GM23338 (cell line): ENCODE measurements at regions not wholly inside any gene's neighbourhood (a gene's known extent, or its start where the extent isn't known, plus 50 kb on each side); places are given as distances from the start of the nearest gene placed in this dataset.

ENCODE experiments used
- ATAC-seq: fragments of 200-7000 bp; cut with Tn5 transposase; 3 replicates; pipeline ENCODE4 v1.9.1; 2020
- DNase-seq: peaks from one replicate; pipeline ENCODE4 v3.0.0-alpha.2; 2015; ENCODE audit warnings: low spot score
- H2AFZ ChIP-seq: fragments of 200-600 bp; sonication (generic); 2 replicates; pipeline ENCODE4 v1.8.0; 2016; ENCODE audit warnings: antibody characterized with exemption, mild to moderate bottlenecking, moderate library complexity
- H3F3A ChIP-seq: fragments of 200-600 bp; sonication (generic); replicated peaks from 2 replicates; pipeline ENCODE4 v1.8.0; 2017; ENCODE audit warnings: antibody characterized with exemption, mixed run types, low read depth
- H3K27ac ChIP-seq: fragments of 200-600 bp; sonication (generic); 2 replicates; pipeline ENCODE4 v1.6.1; 2016; ENCODE audit warnings: low read depth
- H3K27me3 ChIP-seq: fragments of 200-600 bp; sonication (generic); 2 replicates; pipeline ENCODE4 v1.8.0; 2016; ENCODE audit warnings: mild to moderate bottlenecking, mixed run types, moderate library complexity; ENCODE audit not compliant: insufficient read depth
- H3K36me3 ChIP-seq: fragments of 200-600 bp; sonication (generic); 2 replicates; pipeline ENCODE4 v1.8.0; 2016; ENCODE audit warnings: mild to moderate bottlenecking; ENCODE audit not compliant: insufficient read depth
- H3K4me1 ChIP-seq: fragments of 200-600 bp; sonication (generic); 2 replicates; pipeline ENCODE4 v1.8.0; 2016; ENCODE audit warnings: mild to moderate bottlenecking, moderate library complexity; ENCODE audit not compliant: insufficient read depth
- H3K4me2 ChIP-seq: fragments of 200-600 bp; sonication (generic); 2 replicates; pipeline ENCODE4 v1.7.1; 2017; ENCODE audit warnings: mixed run types
- H3K4me3 ChIP-seq: fragments of 200-600 bp; sonication (generic); 2 replicates; pipeline ENCODE4 v1.6.1; 2016; ENCODE audit warnings: mixed run types
- H3K79me2 ChIP-seq: fragments of 200-600 bp; sonication (generic); replicated peaks from 2 replicates; pipeline ENCODE4 v1.8.0; 2017; ENCODE audit warnings: mild to moderate bottlenecking; ENCODE audit not compliant: insufficient read depth
- H3K9me2 ChIP-seq: fragments of 200-600 bp; sonication (generic); 2 replicates; pipeline ENCODE4 v1.8.0; 2017; ENCODE audit not compliant: insufficient read depth
- H4K20me1 ChIP-seq: fragments of 200-600 bp; sonication (generic); replicated peaks from 2 replicates; pipeline ENCODE4 v1.8.0; 2017; ENCODE audit warnings: mild to moderate bottlenecking; ENCODE audit not compliant: insufficient read depth
- H3K27ac Mint-ChIP-seq: 2 replicates; pipeline ENCODE4 v1.8.0; 2020; ENCODE audit warnings: inconsistent platforms, mild to moderate bottlenecking, moderate library complexity, mixed read lengths
- H3K27me3 Mint-ChIP-seq: 3 replicates; pipeline ENCODE4 v1.8.0; 2022; ENCODE audit warnings: low read depth, mild to moderate bottlenecking, moderate library complexity, mixed read lengths, inconsistent platforms; ENCODE audit not compliant: insufficient read depth, poor library complexity
- H3K36me3 Mint-ChIP-seq: 3 replicates; pipeline ENCODE4 v1.8.0; 2021; ENCODE audit warnings: low read depth, mild to moderate bottlenecking, inconsistent platforms, moderate library complexity, mixed read lengths
- H3K4me1 Mint-ChIP-seq: 3 replicates; pipeline ENCODE4 v1.8.0; 2020; ENCODE audit warnings: mild to moderate bottlenecking, inconsistent platforms, mixed read lengths
- H3K4me3 Mint-ChIP-seq: 3 replicates; pipeline ENCODE4 v1.8.0; 2021; ENCODE audit warnings: moderate library complexity, mild to moderate bottlenecking, inconsistent platforms, mixed read lengths
- H3K9me3 Mint-ChIP-seq: 3 replicates; pipeline ENCODE4 v1.8.0; 2020; ENCODE audit warnings: moderate library complexity, mild to moderate bottlenecking, inconsistent platforms, mixed read lengths
- CREB1 ChIP-seq: fragments of 250-450 bp; sonication (Bioruptor Pico); IDR thresholded peaks from 2 replicates; pipeline ENCODE4 v1.5.0; 2020; ENCODE audit warnings: low read depth, mild to moderate bottlenecking, moderate library complexity
- ETS1 ChIP-seq: IDR thresholded peaks from 2 replicates; pipeline ENCODE4 v1.6.1; 2016; ENCODE audit warnings: antibody characterized with exemption
- EZH2 ChIP-seq: fragments of 200-600 bp; sonication (generic); IDR thresholded peaks from one replicate; pipeline ENCODE4 v1.8.0; 2017; ENCODE audit warnings: antibody characterized with exemption, mild to moderate bottlenecking, low read depth; ENCODE audit not compliant: unreplicated experiment
- EZH2phosphoT487 ChIP-seq: fragments of 200-600 bp; sonication (generic); IDR thresholded peaks from one replicate; pipeline ENCODE4 v1.8.1; 2018; ENCODE audit warnings: antibody characterized with exemption; ENCODE audit not compliant: unreplicated experiment
- JUNB ChIP-seq: IDR thresholded peaks from one replicate; pipeline ENCODE4 v1.6.1; 2016; ENCODE audit warnings: antibody characterized with exemption; ENCODE audit not compliant: unreplicated experiment
- NANOG ChIP-seq: IDR thresholded peaks from 2 replicates; pipeline ENCODE4 v1.6.1; 2016; ENCODE audit warnings: antibody characterized with exemption, borderline replicate concordance
- POLR2AphosphoS5 ChIP-seq: IDR thresholded peaks from 2 replicates; pipeline ENCODE4 v1.6.1; 2016; ENCODE audit warnings: antibody characterized with exemption, low read depth
- STAT1 ChIP-seq: IDR thresholded peaks from one replicate; pipeline ENCODE4 v1.6.1; 2016; ENCODE audit warnings: antibody characterized with exemption; ENCODE audit not compliant: unreplicated experiment
- ZNF114 ChIP-seq: fragments of 250-450 bp; sonication (Bioruptor Pico); IDR thresholded peaks from 2 replicates; pipeline ENCODE4 v1.5.0; 2020; ENCODE audit warnings: mild to moderate bottlenecking, moderate library complexity
- ZNF331 ChIP-seq: fragments of 250-450 bp; sonication (Bioruptor Pico); IDR thresholded peaks from 2 replicates; pipeline ENCODE4 v1.5.0; 2020; ENCODE audit warnings: low read depth, mild to moderate bottlenecking, moderate library complexity
- TF ChIP-seq, protein P1 (sequence below), 2 experiments: fragments of 200-600 bp in 1 of 2; sonication (generic) in 1 of 2; conservative IDR thresholded peaks; 2 replicates each; pipeline versions ENCODE4 v1.5.1 to v1.6.1; 2016 to 2017; ENCODE audit warnings: antibody characterized with exemption in 2 of 2, low read depth in 2 of 2, mild to moderate bottlenecking in 2 of 2, moderate library complexity in 1 of 2
- TF ChIP-seq, protein P2 (sequence below): fragments of 250-450 bp; sonication (Bioruptor Pico); IDR thresholded peaks from 2 replicates; pipeline ENCODE4 v1.5.0; 2020; ENCODE audit warnings: mild to moderate bottlenecking, moderate library complexity
- TF ChIP-seq, protein P3 (sequence below): IDR thresholded peaks from one replicate; pipeline ENCODE4 v1.6.1; 2018; ENCODE audit warnings: antibody characterized with exemption; ENCODE audit not compliant: unreplicated experiment

DNA sequence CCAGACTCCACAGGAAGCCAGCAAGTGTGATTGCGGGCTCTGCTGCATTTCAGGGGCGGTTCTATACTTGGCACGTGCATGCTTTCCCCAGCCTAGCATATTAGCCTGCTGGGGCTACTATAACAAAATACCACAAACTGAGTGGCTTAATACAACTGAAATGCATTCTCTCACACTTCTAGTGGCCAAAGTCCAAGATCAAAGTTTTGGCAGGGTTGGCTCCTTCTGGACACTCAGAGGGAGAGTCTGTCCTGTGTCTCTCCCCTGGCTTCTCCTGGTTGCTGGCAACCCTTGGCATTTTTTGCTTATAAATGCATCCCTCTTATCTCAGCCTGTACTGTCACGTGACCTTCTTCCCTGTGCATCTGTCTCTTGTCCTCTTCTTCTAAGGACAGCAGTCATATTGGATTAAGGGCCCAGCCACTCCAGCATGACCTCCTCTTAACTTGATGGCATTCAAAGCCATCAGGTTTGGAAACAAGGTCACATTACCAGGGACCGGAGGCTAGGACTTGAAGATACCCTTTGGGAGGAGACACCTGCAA, 138.7 kb downstream of the RNF152 start:
- Histone ChIP-seq H3F3A (no peaks in the 10 kb centered on the region), H3K4me2 (no peak overlapping the region), H4K20me1 (no peaks in the 10 kb centered on the region), H3K36me3 (no peaks in the 10 kb centered on the region), H3K4me3 (no peak overlapping the region), H3K4me1 (peaks cover 6% of the 10 kb centered on the region; the same call in 1 of the 2 replicates), H2AFZ (no peak overlapping the region), H3K9me2 (no peaks in the 10 kb centered on the region), H3K27ac (no peak overlapping the region), H3K27me3 (no peaks in the 10 kb centered on the region), H3K79me2 (no peaks in the 10 kb centered on the region)
- ATAC-seq (no peak), DNase-seq (no peak)
- H3K4me3 Mint-ChIP-seq: no peak overlapping the region
- no peak for TF ChIP-seq JUNB
- no peak for TF ChIP-seq NANOG
- TF ChIP-seq ZNF114 (CRISPR knock-in tag): no peak
- TF ChIP-seq POLR2AphosphoS5: no peak
- no peak for TF ChIP-seq ETS1
- TF ChIP-seq, protein P1, sequence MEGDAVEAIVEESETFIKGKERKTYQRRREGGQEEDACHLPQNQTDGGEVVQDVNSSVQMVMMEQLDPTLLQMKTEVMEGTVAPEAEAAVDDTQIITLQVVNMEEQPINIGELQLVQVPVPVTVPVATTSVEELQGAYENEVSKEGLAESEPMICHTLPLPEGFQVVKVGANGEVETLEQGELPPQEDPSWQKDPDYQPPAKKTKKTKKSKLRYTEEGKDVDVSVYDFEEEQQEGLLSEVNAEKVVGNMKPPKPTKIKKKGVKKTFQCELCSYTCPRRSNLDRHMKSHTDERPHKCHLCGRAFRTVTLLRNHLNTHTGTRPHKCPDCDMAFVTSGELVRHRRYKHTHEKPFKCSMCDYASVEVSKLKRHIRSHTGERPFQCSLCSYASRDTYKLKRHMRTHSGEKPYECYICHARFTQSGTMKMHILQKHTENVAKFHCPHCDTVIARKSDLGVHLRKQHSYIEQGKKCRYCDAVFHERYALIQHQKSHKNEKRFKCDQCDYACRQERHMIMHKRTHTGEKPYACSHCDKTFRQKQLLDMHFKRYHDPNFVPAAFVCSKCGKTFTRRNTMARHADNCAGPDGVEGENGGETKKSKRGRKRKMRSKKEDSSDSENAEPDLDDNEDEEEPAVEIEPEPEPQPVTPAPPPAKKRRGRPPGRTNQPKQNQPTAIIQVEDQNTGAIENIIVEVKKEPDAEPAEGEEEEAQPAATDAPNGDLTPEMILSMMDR (conservative IDR thresholded peaks at IDR 0.05; ENCODE audit: low read depth in 2 of 2): no peak
- TF ChIP-seq ZNF331: no peak
- TF ChIP-seq, protein P2, sequence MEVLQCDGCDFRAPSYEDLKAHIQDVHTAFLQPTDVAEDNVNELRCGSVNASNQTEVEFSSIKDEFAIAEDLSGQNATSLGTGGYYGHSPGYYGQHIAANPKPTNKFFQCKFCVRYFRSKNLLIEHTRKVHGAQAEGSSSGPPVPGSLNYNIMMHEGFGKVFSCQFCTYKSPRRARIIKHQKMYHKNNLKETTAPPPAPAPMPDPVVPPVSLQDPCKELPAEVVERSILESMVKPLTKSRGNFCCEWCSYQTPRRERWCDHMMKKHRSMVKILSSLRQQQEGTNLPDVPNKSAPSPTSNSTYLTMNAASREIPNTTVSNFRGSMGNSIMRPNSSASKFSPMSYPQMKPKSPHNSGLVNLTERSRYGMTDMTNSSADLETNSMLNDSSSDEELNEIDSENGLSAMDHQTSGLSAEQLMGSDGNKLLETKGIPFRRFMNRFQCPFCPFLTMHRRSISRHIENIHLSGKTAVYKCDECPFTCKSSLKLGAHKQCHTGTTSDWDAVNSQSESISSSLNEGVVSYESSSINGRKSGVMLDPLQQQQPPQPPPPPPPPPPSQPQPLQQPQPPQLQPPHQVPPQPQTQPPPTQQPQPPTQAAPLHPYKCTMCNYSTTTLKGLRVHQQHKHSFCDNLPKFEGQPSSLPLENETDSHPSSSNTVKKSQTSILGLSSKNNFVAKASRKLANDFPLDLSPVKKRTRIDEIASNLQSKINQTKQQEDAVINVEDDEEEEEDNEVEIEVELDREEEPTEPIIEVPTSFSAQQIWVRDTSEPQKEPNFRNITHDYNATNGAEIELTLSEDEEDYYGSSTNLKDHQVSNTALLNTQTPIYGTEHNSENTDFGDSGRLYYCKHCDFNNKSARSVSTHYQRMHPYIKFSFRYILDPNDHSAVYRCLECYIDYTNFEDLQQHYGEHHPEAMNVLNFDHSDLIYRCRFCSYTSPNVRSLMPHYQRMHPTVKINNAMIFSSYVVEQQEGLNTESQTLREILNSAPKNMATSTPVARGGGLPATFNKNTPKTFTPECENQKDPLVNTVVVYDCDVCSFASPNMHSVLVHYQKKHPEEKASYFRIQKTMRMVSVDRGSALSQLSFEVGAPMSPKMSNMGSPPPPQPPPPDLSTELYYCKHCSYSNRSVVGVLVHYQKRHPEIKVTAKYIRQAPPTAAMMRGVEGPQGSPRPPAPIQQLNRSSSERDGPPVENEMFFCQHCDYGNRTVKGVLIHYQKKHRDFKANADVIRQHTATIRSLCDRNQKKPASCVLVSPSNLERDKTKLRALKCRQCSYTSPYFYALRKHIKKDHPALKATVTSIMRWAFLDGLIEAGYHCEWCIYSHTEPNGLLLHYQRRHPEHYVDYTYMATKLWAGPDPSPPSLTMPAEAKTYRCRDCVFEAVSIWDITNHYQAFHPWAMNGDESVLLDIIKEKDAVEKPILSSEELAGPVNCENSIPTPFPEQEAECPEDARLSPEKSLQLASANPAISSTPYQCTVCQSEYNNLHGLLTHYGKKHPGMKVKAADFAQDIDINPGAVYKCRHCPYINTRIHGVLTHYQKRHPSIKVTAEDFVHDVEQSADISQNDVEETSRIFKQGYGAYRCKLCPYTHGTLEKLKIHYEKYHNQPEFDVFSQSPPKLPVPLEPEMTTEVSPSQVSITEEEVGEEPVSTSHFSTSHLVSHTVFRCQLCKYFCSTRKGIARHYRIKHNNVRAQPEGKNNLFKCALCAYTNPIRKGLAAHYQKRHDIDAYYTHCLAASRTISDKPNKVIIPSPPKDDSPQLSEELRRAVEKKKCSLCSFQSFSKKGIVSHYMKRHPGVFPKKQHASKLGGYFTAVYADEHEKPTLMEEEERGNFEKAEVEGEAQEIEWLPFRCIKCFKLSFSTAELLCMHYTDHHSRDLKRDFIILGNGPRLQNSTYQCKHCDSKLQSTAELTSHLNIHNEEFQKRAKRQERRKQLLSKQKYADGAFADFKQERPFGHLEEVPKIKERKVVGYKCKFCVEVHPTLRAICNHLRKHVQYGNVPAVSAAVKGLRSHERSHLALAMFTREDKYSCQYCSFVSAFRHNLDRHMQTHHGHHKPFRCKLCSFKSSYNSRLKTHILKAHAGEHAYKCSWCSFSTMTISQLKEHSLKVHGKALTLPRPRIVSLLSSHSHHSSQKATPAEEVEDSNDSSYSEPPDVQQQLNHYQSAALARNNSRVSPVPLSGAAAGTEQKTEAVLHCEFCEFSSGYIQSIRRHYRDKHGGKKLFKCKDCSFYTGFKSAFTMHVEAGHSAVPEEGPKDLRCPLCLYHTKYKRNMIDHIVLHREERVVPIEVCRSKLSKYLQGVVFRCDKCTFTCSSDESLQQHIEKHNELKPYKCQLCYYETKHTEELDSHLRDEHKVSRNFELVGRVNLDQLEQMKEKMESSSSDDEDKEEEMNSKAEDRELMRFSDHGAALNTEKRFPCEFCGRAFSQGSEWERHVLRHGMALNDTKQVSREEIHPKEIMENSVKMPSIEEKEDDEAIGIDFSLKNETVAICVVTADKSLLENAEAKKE (CRISPR knock-in tag): no peak
- TF ChIP-seq EZH2phosphoT487: no peak
- no peak for TF ChIP-seq STAT1
- TF ChIP-seq, protein P3, sequence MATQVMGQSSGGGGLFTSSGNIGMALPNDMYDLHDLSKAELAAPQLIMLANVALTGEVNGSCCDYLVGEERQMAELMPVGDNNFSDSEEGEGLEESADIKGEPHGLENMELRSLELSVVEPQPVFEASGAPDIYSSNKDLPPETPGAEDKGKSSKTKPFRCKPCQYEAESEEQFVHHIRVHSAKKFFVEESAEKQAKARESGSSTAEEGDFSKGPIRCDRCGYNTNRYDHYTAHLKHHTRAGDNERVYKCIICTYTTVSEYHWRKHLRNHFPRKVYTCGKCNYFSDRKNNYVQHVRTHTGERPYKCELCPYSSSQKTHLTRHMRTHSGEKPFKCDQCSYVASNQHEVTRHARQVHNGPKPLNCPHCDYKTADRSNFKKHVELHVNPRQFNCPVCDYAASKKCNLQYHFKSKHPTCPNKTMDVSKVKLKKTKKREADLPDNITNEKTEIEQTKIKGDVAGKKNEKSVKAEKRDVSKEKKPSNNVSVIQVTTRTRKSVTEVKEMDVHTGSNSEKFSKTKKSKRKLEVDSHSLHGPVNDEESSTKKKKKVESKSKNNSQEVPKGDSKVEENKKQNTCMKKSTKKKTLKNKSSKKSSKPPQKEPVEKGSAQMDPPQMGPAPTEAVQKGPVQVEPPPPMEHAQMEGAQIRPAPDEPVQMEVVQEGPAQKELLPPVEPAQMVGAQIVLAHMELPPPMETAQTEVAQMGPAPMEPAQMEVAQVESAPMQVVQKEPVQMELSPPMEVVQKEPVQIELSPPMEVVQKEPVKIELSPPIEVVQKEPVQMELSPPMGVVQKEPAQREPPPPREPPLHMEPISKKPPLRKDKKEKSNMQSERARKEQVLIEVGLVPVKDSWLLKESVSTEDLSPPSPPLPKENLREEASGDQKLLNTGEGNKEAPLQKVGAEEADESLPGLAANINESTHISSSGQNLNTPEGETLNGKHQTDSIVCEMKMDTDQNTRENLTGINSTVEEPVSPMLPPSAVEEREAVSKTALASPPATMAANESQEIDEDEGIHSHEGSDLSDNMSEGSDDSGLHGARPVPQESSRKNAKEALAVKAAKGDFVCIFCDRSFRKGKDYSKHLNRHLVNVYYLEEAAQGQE: no peak
- TF ChIP-seq CREB1: no peak
- TF ChIP-seq EZH2: no peak
- no peaks in the 10 kb centered on the region for H3K36me3 Mint-ChIP-seq
- H3K27me3 Mint-ChIP-seq: peaks cover 2% of the 10 kb centered on the region
- H3K4me1 Mint-ChIP-seq: peaks cover under 1% of the 10 kb centered on the region
- no peak overlapping the region for H3K27ac Mint-ChIP-seq
- H3K9me3 Mint-ChIP-seq: no peaks in the 10 kb centered on the region
